ENCODE measurements at regions not wholly inside any gene's neighbourhood (a gene's known extent, or its start where the extent isn't known, plus 50 kb on each side); places are given as distances from the start of the nearest gene placed in this dataset.

DNA sequence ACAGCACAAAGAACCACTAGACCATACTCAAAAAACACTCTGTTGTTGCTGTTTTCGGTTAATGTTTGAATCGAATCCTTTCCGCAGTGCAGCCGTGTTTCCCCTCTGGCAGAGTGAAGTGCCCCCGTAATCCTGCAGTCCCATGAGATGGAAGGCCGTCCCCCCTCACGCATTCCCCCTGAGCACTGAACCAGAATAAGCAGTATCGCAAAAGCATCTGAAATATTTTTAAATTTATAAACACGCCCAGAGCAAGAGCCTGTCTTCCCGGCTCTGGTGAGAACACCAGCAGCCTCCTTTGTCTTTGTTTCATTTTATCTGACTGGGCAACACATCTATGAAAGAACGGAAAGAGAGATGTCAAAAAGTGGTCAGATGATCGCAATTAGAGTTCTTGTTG is 121.0 kb upstream of the ADAMTS18 start:
- no peak for DNase-seq

DNA sequence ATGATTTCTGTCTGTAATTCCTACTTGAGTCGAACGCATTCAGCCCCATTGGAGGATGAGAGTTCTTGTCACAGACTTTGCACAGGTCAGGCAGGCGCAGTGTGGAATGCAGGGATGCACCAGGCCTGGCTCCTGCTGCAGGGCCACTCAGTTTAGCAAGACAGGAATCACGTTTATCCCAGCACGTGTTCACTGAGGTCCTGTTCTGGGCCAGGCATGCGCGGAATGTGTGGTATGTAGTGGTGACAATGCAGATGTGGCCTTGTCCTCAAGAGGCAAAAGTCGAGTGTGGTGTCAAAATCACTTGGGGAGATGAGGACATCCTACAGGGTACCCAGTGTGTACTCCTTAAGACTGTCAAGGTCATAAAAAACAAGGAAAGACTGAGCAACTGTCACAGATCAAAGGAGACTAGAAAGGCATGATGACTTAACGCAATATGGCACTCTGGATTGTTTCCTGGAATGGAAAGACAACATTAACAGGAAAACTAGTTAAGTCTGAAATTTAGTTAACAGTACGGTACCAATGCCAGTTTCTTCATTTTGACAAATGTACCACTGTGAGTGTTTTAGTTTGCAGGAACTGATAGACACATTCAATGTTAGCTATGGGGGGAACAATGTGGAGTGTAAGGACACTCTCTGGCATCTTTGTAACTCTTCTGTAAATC is 121.5 kb upstream of the ADAMTS18 start:
- DNase-seq: no peak

DNA sequence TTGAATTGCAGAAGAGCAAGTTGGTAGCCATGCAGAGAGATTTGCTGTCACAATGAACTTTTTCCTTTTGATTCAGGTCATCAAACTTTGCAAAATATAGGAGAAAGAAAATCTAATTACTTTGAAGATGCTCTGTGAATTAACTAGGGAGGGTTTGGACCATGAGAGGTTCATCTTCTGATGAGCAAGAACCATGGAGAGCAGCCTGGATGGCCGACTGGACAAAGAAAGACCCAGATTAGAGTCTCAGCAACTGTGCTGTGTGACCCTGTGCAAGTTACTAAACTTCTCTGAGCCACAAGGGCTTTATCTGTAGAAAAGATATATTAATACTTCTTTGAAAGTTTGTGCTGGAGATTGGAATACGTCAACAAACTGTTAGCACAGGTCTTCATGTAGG is 122.6 kb upstream of the ADAMTS18 start:
- no peak for DNase-seq

DNA sequence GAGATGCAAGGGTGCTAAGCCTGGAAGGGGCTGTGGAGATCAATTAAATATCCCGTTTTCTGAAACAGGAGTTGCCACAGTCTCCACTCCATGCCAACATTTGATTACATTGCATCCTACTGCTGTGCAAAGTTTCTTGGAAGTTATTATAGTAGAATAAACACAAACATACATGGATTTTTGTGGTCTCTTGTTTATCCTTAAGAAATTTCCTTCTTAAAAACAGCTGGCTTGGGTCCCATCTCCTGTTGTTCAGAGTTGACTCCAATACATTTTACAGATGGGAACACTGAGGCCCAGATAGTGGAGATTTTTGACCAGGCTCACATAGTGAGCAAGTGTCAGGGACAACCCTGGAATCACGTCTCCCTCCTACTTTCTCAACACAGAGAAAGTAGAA is 124.0 kb upstream of the ADAMTS18 start:
- no peak for DNase-seq

DNA sequence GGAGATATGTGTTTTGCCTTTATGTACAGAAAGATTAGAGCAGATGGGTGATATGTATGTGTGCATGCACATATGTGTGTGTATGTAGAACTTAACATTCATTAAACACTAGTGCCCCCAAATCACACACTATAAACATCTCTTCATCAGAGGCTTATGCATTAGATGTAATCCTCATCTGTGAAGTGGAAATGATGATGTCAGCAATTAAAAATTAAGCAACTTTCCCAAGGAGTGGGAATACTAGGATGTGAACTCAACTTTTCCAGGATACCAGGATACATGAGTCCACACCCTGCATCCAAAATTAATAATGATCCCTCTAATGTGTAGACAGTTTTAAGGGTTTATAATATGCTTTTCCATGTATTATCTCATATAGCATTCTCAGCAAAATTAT is 127.7 kb upstream of the ADAMTS18 start:
- no peak for DNase-seq

DNA sequence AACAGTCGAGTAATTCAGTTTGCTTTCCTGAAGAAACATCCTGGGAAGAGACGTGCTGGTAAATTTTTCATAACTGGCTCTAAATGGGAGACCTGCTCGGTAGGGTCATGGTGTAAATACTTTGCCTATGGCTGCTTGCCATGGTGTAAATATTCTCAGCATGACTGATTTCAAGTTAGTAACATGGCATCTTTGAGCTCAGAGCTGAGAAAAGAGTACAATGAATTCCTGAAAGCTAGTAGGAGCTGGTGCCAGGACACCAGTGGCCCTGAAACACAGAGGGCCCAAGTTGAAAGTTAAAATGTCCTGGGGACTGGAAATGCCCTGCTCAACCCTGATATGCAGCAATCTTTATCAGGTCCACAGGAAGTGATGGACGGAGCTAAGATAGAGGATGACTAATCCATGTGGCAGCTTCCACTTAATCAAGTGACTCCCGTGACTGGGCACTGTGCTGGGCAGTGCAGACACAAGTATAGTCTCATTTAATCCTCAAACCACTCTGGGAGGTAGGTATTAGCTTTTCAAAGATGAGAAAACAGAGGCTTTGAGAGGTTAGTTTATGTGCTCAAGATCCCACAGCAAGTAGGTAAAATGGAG is 130.1 kb upstream of the ADAMTS18 start:
- no peak for DNase-seq

DNA sequence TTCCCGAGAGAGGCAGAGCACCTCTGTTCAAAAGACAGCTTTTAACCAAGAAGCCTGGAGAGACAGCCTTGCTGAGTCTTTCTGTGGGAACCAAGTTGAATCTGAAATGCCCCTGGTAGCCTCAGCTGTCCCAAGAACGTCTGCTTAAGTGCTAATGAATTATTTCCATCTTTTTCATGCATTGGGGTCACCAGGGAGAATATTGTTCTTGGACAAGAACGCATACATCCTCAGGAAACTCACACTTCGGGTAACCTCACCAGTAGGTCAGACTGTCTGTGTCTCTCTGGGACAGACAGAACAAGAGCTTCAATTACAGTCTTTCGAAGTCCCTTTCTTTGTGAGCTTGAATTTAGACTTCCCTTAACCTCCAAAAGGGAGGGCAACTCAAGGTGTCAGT is 134.6 kb upstream of the ADAMTS18 start:
- no peak for DNase-seq

DNA sequence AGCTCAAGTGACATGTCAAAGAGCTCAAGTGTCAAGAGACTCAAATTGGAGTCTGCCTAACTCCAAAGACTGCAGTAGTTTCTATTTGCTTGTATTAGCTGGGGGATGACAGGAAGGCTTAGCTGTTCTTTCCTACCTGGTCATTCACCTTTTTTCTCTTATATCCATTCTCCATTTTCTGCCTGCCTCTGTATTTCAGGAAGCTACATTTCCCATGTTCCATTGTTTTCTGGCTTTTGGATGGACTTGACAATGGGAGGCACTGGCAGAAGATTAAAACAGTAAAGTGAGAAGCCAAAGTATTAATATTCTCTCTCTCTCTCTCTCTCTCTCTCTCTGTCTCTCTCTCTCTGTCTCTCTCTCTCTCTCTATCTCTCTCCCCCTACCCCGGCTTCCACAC is 135.7 kb upstream of the ADAMTS18 start:
- no peak for DNase-seq

DNA sequence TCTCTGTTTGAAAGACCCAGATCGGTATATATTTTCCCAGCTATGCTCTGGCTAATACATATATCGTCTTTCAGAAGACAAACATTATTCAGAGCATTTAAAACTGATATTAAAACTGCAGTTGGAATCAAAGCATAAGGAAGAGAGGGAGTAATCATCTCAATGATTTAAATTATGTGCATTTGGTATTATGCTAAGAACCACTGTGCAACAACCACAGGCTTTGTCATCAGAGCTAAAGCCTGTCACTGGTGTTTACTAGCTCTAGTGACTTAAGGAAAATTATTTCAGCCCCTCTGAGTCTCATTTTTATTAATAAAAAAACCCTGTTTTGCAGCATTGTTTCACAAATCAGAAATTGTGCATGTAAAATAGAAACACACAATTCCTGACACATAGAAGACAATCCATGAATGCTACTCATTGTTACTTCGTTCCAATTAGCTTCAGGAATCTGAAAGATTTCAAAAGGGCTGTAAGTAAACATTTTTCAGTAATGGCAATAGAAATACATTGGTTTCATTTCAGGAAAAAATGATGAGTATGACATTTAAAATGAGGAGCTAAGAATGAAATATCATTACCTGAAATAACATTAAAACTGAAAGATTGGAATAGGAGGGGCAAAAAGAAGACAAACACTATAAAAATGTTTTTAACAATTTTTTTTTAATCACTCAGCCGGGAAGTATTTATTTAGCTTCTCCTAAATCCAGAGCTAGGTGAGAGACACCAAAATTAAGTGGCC is 136.5 kb upstream of the ADAMTS18 start:
- no peak for DNase-seq

DNA sequence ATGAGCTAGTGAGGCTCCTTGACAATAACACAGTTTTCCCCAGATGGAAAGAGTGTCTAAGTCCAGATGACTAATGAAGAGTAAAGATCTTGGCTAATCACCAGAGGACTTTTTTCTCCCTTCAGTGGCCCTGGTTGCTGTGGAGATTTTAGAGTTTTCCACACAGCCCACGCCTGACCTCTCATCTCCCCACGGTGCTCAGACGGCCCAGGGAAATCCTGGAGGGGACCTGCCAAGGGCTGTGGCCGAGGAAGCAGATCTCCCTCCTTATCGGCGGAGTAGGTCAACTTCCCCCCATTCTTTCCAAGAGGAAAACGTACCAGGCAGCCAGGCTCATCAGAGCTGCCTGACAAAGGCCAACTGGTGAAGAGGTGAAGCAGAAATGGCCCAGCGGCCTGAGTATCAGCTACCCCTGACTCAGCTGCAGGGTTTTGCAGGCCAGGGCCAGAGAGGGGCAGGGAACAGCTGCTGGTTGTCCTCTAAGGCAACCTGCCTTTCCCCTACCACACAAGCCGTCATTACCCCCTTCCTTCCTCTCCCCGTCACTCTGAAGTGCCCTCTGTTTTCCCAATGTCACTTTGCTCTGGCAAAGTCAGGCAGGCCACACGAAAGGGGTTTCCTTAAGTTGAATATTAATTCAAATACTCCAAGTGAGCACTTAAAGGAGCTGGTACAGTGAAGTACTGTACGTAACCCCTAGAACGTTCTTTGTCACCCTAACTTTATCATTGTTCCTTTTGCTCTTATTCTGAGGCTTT is 140.2 kb upstream of the ADAMTS18 start:
- DNase-seq: no peak

DNA sequence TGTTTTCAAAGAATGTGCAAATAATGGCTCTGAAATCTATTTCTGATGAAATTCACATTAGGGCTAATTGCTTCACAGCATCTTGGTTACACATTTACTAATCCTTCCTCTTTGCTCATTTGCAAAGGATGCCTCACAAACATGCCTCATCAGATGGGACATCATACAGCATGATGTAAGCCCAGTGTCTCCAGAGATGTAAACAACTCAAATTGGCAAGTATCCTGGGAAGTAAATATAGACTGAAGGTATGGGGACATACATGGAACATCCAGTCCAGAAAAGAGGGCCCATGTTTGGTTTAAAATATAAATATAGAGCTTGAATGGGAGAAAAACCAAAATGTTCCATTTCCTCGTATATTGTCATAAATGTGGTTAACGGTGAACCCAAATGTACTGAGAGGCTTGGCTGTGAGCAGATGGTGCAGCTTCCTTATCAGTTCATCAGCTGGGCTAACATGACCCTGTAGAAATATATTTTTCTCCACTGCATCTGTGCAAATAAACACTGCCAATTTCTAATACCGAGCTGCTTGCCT is 142.9 kb upstream of the NUDT7 start:
- DNase-seq: no peak

DNA sequence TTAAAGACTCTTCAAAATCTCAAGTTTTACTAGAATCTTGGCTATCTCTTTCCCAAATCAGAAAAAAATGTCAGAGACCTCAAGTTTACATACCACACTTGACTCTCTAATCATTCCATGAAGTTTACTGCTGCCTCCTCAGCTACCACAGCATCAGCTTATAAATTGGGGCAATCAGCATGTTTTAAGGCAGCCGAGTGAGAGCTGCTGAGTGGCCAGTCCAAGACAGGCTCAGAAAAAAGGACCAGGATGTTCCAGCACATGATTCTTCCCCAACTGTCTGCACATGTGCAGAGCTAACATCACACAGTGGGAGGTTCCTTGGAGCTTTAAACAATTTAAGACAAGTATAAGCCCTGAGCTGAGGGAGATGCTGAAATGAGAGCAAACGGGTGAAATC is 140.6 kb upstream of the NUDT7 start:
- DNase-seq: no peak

DNA sequence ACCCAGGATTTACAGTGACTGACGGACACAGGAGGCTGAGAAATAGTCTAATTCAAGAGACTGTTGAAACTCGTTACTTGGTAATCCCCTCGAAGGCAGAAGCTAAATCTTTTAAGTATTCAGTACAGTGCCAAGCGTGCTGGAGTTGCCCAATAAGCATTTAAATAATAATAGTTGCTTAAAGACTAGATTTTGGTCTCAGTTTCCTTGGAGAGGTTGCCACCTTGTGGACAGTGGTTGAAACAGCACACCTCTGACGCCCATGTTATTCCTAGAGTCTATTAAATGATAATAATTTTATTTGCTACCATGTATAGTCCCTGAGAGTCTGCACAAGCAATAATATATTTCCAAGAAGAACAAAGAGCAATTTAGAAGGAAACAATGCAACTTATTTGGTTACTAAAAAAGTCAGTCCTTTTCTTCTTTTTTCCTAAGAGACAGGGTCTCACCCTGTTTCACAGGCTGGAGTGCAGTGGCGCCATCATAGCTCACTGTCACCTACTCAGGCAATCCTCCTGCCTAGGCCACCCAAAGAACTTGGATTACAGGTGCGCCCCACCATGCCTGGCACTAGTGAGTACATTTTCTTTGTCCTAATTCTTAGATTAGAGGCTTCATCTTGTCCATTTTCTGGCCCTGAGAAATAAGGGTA is 138.0 kb upstream of the NUDT7 start:
- peak; percentile 78 for DNase-seq

DNA sequence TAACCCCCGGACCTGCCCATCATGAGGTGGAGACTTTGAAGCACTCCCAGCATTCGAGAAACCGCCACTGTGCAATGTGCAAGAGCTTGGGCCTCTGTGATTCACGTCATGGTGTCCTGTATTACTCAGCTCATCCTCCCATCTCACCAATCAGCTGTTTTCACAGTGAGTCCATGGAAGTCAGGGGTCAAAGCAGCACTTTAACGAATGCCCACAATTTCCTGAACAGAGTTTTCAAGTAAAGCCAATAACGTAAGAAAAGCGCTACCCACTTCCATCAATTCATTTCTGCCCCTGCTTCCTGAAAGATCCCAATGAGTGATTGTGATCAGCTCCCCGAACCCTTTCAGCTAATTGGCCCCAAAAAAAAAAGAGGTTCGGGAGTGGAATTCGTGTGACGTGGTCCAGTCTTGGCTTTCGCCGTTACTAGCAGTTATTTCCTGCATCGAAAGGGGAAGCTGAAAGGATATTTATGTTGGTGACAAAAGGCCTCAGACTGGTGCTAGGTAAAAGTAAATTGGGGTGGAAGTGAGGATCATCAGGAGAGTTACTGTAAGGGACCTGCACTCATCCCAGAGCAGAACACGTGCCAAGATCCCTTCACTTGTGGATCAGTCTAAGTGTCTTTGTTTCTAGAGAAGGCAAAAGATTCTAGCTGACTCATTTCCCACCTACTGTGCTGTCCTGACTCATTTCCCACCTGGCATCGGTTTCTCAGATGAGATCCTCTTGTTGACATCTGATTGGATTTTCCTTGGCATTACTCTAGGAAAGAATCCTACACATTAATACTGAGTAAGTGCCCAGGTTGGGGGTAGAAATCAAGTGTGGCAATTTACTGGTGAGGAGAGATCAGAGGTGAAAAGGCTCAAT is 136.7 kb upstream of the NUDT7 start:
- no peak for DNase-seq

DNA sequence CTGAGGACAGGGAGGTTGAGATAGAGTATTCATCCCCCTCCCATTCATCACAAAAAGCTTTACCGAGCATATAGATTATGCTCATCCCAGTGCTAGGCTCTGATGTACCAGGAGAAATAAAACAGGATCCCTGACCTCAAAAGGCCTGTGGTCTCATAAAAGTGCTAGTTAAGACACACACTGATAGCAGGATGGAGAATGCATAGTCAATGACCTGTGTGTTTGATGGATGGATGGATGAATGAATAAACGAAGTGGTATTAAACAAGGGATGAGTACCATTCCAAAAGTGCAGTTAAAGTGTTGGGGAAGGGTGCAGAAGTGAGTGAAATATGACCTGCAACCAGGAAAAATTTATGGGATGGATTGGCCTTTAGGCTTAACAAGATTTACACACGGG is 133.9 kb upstream of the NUDT7 start:
- no peak for DNase-seq

DNA sequence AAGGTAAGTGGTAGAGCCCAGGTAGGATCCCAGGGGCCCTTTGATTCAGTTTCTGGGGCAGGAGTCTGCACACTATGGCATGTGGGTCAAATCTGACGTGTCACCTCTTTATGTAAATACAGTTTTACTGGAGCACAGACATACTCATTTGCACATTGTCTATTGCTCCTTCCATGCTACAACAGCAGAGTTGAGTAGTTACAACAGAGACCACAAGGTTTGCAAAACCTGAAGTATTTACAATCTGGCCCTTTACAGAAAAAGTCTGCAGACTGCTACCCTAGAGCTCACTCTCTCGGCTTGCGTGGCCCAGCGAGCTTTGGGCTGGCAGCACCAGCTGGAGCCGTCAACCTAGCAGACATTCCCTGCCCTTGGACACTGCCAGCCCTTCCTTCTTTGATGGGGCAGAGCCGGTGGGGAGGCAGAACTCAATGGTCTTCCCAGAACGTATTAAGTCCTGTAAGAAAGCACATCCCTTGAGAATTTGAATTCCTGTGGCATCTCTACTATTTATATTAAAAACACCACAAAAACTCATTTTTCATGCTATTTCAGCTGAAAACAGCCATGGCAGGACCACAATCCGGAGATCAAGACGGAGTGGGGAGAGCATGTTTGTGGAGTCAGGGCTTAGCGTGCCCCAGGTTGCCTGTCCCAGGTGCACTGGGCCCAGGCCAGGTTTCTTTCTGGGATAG is 133.1 kb upstream of the NUDT7 start:
- no peak for DNase-seq

DNA sequence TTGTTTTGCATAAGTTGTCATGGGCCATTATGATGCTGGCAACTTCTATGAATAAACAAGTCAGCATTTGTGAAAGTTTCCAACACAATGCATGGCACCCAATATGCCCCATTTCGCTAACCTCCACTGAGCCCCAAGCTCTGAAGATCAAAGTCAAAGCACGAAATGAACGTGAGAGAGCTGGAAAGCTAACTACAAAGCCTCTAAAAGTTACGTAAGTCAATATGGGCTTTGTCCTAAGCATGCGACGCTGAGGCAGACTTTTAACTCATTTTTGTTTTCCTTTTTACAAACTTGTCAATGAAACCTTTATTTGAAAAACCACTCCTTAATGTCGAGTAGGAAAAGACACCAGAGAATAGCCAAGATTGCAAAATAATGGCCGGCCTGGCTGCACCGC is 131.6 kb upstream of the NUDT7 start:
- no peak for DNase-seq

DNA sequence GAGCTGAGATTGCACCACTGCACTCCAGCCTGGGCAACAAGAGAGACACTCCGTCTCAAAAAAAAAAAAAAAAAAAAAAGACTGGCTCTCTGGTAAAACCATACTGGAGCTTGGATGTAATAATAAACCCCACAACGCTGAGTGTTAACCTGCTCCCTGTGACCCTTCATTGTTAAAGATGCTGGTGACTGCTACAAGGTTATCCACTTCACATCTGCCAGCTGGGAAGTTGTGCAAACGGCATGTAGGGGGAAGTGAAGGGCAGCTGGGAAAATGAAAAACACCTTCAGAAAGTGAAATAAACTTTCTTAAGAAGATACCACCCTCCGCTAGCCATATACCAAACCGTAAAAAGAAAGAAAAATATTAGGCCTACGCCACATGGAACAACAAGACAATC is 131.0 kb upstream of the NUDT7 start:
- no peak for DNase-seq

DNA sequence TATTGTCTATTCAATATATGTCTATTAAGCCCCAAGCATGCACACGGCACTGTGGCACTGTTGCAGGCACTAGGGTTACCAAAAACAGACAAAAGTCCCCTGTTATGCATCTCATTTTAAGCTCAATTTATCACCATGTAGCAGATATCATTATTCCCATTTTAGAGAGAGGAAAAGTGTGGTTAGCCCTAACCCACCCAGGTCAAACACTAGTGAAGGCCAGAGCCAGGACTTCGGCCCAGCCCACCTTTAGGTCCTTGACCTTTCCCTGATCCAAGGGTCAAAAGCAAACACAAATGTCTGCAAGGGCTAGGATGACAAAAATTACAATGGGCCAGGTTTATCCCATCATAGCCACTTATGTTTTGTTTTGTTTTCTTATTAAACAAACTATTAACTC is 130.3 kb upstream of the NUDT7 start:
- no peak for DNase-seq

DNA sequence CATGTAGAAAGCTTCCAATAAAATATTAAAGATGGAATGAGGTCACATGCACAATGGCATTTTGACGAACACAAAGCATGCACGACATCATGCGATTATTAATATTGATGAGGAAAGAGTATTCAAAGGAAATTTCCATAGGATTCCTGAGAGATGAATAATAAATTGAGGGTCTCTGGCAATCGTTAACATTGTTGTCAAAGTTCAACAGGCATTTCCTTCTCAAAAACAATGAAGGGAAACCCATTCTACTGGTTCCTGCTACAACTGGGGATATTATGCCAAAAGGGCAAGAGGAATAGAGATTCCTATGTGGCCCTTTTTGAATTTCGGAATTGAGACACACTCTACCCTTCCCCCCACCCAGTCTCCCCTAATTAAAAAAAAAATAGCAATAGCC is 128.3 kb upstream of the NUDT7 start:
- DNase-seq: no peak
